ENCODE measurements at regions not wholly inside any gene's neighbourhood (a gene's known extent, or its start where the extent isn't known, plus 50 kb on each side); places are given as distances from the start of the nearest gene placed in this dataset.

- H2AK5ac ChIP-seq (ENCODE audit: low read length, severe bottlenecking) = no peak overlapping the region
- 85% methylated on average over 5 of the region's 6 CpGs for WGBS
- no peak overlapping the region for H2BK12ac ChIP-seq (ENCODE audit: low read length in 2 of 2)
- H4K8ac ChIP-seq (ENCODE audit: low read length) = no peak overlapping the region
- H3K23ac ChIP-seq (ENCODE audit: low read length in 2 of 2) = no peak overlapping the region
- no peaks in the 10 kb centered on the region for H3K9me3 ChIP-seq (ENCODE audit: control insufficient read depth, low read length)
- H3K4ac ChIP-seq (ENCODE audit: low read depth in 1 of 2, low read length in 2 of 2) = no peak overlapping the region
- no peak overlapping the region for H3K4me2 ChIP-seq (ENCODE audit: low read length, poor library complexity, severe bottlenecking)
- H2BK120ac ChIP-seq (ENCODE audit: low read depth, low read length) = no peak overlapping the region
- H3K9ac ChIP-seq (ENCODE audit: low read length) = no peak overlapping the region
- no peak overlapping the region for H3K4me3 ChIP-seq (ENCODE audit: insufficient read depth in 1 of 2, low read depth in 1 of 2, low read length in 2 of 2)
- no peaks in the 10 kb centered on the region for H3K36me3 ChIP-seq (ENCODE audit: control insufficient read depth in 1 of 2, insufficient read depth in 2 of 2, low read depth in 1 of 2, low read length in 2 of 2)
- no peak overlapping the region for H4K91ac ChIP-seq (ENCODE audit: low read length)
- H3K18ac ChIP-seq (ENCODE audit: low read depth in 1 of 2, low read length in 2 of 2) = no peak overlapping the region
- DNase-seq = no peak
- no peak overlapping the region for H3K14ac ChIP-seq (ENCODE audit: low read length in 2 of 2)
- no peak overlapping the region for H2BK15ac ChIP-seq (ENCODE audit: low read depth, poor library complexity, severe bottlenecking)
- no peak overlapping the region for H2BK5ac ChIP-seq (ENCODE audit: low read depth, low read length, poor library complexity, severe bottlenecking)
- no peaks in the 10 kb centered on the region for H3K4me1 ChIP-seq (ENCODE audit: control insufficient read depth, insufficient read depth, low read depth, low read length)
- H3K27me3 ChIP-seq (ENCODE audit: control insufficient read depth in 1 of 2, insufficient read depth in 1 of 2, low read length in 2 of 2) = peaks cover 0 to 21% of the 10 kb centered on the region in 2 experiments
- H3K27ac ChIP-seq (ENCODE audit: low read length, poor library complexity, severe bottlenecking) = no peak overlapping the region
- H3K79me1 ChIP-seq (replicated peaks; ENCODE audit: low read length, poor library complexity, severe bottlenecking) = no peaks in the 10 kb centered on the region
- H2AFZ ChIP-seq (ENCODE audit: low read depth, low read length) = no peak overlapping the region
Measured at GRCh38 chr4:16384576-16384975, 158.3 kb upstream of the TAPT1 start.

DNA sequence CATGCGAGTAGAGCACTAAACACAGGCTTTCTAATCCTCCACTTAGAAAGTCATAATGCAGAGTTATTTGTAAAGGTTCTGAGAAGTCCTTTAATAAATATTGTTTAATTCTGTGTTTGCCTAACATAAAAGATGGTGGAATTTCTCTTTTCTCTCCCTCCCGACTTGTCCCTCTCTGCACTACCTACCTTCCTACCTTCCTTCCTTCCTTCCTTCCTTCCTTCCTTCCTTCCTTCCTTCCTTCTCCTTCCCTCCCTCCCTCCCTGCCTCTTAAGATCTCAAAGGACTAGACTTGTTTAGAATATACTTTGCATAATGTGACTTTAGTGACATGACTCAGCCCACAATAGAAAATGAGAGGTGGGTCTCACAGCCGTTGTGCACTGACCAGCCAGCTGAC lies 156.3 kb upstream of the TAPT1 start:
- Histone ChIP-seq H3K36me3 (ENCODE audit: control insufficient read depth in 1 of 2, insufficient read depth in 2 of 2, low read depth in 1 of 2, low read length in 2 of 2) (no peaks in the 10 kb centered on the region), H3K79me1 (replicated peaks; ENCODE audit: low read length, poor library complexity, severe bottlenecking) (no peaks in the 10 kb centered on the region), H3K4me1 (ENCODE audit: control insufficient read depth, insufficient read depth, low read depth, low read length) (no peaks in the 10 kb centered on the region), H3K9me3 (ENCODE audit: control insufficient read depth, low read length) (no peaks in the 10 kb centered on the region), H3K14ac (ENCODE audit: low read length in 2 of 2) (no peak overlapping the region), H3K18ac (ENCODE audit: low read depth in 1 of 2, low read length in 2 of 2) (no peak overlapping the region), H4K91ac (ENCODE audit: low read length) (no peak overlapping the region), H4K8ac (ENCODE audit: low read length) (no peak overlapping the region), H3K27me3 (ENCODE audit: control insufficient read depth in 1 of 2, insufficient read depth in 1 of 2, low read length in 2 of 2) (peaks cover 0 to 8% of the 10 kb centered on the region in 2 experiments), H3K23ac (ENCODE audit: low read length in 2 of 2) (no peak overlapping the region), H3K4me2 (ENCODE audit: low read length, poor library complexity, severe bottlenecking) (no peak overlapping the region), H2BK5ac (ENCODE audit: low read depth, low read length, poor library complexity, severe bottlenecking) (no peak overlapping the region), H3K4ac (ENCODE audit: low read depth in 1 of 2, low read length in 2 of 2) (no peak overlapping the region), H3K9ac (ENCODE audit: low read length) (no peak overlapping the region), H3K27ac (ENCODE audit: low read length, poor library complexity, severe bottlenecking) (no peak overlapping the region), H2BK120ac (ENCODE audit: low read depth, low read length) (no peak overlapping the region), H2AK5ac (ENCODE audit: low read length, severe bottlenecking) (no peak overlapping the region), H2AFZ (ENCODE audit: low read depth, low read length) (no peak overlapping the region), H2BK15ac (ENCODE audit: low read depth, poor library complexity, severe bottlenecking) (no peak overlapping the region), H3K4me3 (ENCODE audit: insufficient read depth in 1 of 2, low read depth in 1 of 2, low read length in 2 of 2) (no peak overlapping the region), H2BK12ac (ENCODE audit: low read length in 2 of 2) (no peak overlapping the region)
- 51% methylated on average over 2 of the region's 3 CpGs for WGBS
- no peak for DNase-seq

DNA sequence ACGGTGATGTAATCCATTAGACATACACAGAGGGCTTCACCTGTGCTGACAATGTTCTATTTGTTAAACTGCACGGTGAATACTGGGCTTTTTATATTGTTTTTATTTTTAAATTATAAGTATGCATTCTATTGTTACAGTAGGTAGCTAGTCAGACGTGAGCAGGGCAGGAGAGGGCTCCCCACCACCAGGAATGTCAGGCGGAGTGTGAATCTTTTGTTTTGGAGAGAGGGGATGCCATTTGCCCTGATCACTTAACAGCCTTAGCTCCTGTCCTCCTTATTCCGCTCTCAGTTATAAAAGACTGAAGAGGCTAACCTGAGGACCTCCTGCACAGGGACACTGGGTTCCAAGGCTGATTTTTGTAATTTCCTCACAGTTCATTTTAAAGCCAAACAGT lies 151.6 kb upstream of the TAPT1 start:
- Histone ChIP-seq H2BK12ac (ENCODE audit: low read length in 2 of 2) (no peak overlapping the region), H3K9ac (ENCODE audit: low read length) (no peak overlapping the region), H3K23ac (ENCODE audit: low read length in 2 of 2) (no peak overlapping the region), H3K4me3 (ENCODE audit: insufficient read depth in 1 of 2, low read depth in 1 of 2, low read length in 2 of 2) (no peak overlapping the region), H2AK5ac (ENCODE audit: low read length, severe bottlenecking) (no peak overlapping the region), H3K14ac (ENCODE audit: low read length in 2 of 2) (no peak overlapping the region), H4K91ac (ENCODE audit: low read length) (no peak overlapping the region), H3K4ac (ENCODE audit: low read depth in 1 of 2, low read length in 2 of 2) (no peak overlapping the region), H3K9me3 (ENCODE audit: control insufficient read depth, low read length) (no peaks in the 10 kb centered on the region), H3K79me1 (replicated peaks; ENCODE audit: low read length, poor library complexity, severe bottlenecking) (no peaks in the 10 kb centered on the region), H3K18ac (ENCODE audit: low read depth in 1 of 2, low read length in 2 of 2) (no peak overlapping the region), H3K4me1 (ENCODE audit: control insufficient read depth, insufficient read depth, low read depth, low read length) (no peaks in the 10 kb centered on the region), H3K36me3 (ENCODE audit: control insufficient read depth in 1 of 2, insufficient read depth in 2 of 2, low read depth in 1 of 2, low read length in 2 of 2) (no peaks in the 10 kb centered on the region), H2BK5ac (ENCODE audit: low read depth, low read length, poor library complexity, severe bottlenecking) (no peak overlapping the region), H3K27me3 (ENCODE audit: control insufficient read depth in 1 of 2, insufficient read depth in 1 of 2, low read length in 2 of 2) (no peaks in the 10 kb centered on the region), H4K8ac (ENCODE audit: low read length) (no peak overlapping the region), H3K4me2 (ENCODE audit: low read length, poor library complexity, severe bottlenecking) (no peak overlapping the region), H3K27ac (ENCODE audit: low read length, poor library complexity, severe bottlenecking) (no peak overlapping the region), H2AFZ (ENCODE audit: low read depth, low read length) (no peak overlapping the region), H2BK120ac (ENCODE audit: low read depth, low read length) (no peak overlapping the region), H2BK15ac (ENCODE audit: low read depth, poor library complexity, severe bottlenecking) (no peak overlapping the region)
- 66% methylated on average over 4 of the region's 5 CpGs for WGBS
- no peak for DNase-seq

DNA sequence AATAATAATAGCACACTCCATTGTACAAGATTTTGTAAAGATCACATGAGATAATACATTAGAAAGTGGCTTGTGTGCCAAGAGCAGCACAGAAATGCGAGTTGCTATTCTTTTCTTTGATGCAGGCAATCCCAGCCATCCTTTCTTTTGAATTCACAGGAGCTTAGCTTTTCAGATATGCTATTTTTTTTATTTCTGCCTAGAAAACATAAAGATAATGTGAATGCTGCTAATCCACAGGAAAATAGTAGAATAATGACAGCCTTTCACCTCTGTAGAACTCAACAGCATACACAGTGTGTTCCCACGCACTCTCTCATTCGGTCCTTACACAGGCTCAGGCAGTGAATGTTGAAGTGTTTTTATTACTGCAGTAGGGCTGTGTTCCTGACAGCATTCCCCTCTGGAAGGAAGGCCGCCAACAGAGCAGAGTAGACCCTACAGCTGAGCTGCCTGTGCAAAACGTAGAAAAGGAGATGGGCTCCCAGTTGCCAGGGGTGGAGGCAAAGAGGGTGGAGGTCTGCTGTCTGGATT lies 138.8 kb upstream of the TAPT1 start:
- Histone ChIP-seq H4K91ac (ENCODE audit: low read length) (no peak overlapping the region), H2BK120ac (ENCODE audit: low read depth, low read length) (no peak overlapping the region), H3K27me3 (ENCODE audit: control insufficient read depth in 1 of 2, insufficient read depth in 1 of 2, low read length in 2 of 2) (no peaks in the 10 kb centered on the region), H3K14ac (ENCODE audit: low read length in 2 of 2) (no peak overlapping the region), H3K4ac (ENCODE audit: low read depth in 1 of 2, low read length in 2 of 2) (no peak overlapping the region), H4K8ac (ENCODE audit: low read length) (no peak overlapping the region), H3K23ac (ENCODE audit: low read length in 2 of 2) (no peak overlapping the region), H2AFZ (ENCODE audit: low read depth, low read length) (no peak overlapping the region), H3K4me3 (ENCODE audit: insufficient read depth in 1 of 2, low read depth in 1 of 2, low read length in 2 of 2) (no peak overlapping the region), H3K18ac (ENCODE audit: low read depth in 1 of 2, low read length in 2 of 2) (no peak overlapping the region), H3K79me1 (replicated peaks; ENCODE audit: low read length, poor library complexity, severe bottlenecking) (no peaks in the 10 kb centered on the region), H2BK5ac (ENCODE audit: low read depth, low read length, poor library complexity, severe bottlenecking) (no peak overlapping the region), H3K27ac (ENCODE audit: low read length, poor library complexity, severe bottlenecking) (no peak overlapping the region), H3K9me3 (ENCODE audit: control insufficient read depth, low read length) (no peaks in the 10 kb centered on the region), H2BK12ac (ENCODE audit: low read length in 2 of 2) (no peak overlapping the region), H3K9ac (ENCODE audit: low read length) (no peak overlapping the region), H3K36me3 (ENCODE audit: control insufficient read depth in 1 of 2, insufficient read depth in 2 of 2, low read depth in 1 of 2, low read length in 2 of 2) (no peaks in the 10 kb centered on the region), H2BK15ac (ENCODE audit: low read depth, poor library complexity, severe bottlenecking) (no peak overlapping the region), H2AK5ac (ENCODE audit: low read length, severe bottlenecking) (no peak overlapping the region), H3K4me1 (ENCODE audit: control insufficient read depth, insufficient read depth, low read depth, low read length) (no peaks in the 10 kb centered on the region), H3K4me2 (ENCODE audit: low read length, poor library complexity, severe bottlenecking) (no peak overlapping the region)
- no peak for DNase-seq
- WGBS = 74% methylated on average over 5 of the region's 5 CpGs
